A172 (cell line): ENCODE measurements at regions not wholly inside any gene's neighbourhood (a gene's known extent, or its start where the extent isn't known, plus 50 kb on each side); places are given as distances from the start of the nearest gene placed in this dataset.

ENCODE experiments used
- DNase-seq: peaks from one replicate; pipeline ENCODE4 v3.0.0-alpha.2; 2015; ENCODE audit warnings: low spot score

GRCh38 chr6:148091394-148091793, 251.2 kb upstream of the SASH1 start:
- no peak for DNase-seq

- no peak for DNase-seq
These were observed 239.2 kb upstream of the SASH1 start for GRCh38 chr6:148103436-148103835.

DNA sequence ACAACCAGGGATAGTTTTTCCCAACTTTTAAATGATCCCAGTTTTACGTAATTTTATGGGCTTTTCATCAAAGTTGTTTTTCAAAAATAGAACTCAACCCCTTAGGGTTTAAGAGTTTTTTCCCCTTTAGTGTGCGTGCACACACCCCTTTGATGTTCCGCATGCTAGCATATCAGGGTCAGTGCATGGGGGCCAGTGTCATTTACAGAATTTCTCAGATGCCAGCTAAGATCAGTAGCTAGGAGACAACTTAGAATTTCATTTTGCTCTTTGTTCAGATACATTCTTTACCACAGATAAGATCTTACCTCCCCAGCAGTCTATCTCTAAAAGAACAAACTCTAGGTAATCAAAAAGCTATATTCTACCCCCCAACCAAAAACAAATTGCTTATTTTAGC, 238.5 kb upstream of the SASH1 start:
- DNase-seq: no peak

DNA sequence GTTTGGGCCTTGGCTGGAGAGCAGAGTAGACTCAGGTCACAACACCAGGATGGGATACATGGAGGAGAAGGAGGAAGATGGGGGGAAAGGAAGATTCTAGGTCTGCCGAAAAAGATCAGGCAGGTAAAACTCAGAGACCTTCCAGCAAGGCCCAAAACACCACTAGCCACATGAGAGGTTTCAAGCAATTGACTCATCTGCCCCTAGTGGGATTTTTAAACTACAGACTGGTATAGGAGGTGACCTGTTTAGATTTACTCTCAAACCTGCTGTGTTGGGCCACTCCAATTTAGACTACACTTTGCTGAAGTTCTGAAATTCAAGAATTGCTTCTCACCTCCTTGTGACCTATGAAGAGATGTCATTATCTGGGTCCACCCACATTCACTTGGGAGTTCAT, 236.9 kb upstream of the SASH1 start:
- no peak for DNase-seq

- no peak for DNase-seq
These were observed 234.7 kb upstream of the SASH1 start for GRCh38 chr6:148107911-148108310.

DNA sequence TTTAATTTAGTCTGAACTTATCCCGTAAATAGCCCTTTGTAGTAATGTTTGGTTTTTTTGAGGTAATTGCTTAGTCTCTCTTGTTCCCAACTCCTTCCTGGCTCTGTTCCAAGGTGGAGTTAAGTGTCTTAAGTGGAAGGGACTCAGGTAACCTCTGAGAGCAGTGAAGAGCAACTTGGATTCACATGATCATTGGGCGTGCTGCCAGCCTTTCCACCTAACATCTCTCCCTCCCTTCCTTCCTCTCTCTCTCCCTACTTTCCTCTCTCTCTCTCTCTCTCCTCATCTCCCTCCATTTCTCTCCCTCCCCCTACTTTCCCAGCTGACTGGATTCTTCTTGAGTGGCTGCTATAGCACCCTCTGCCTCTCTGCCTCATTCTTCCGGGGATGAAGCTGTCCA, 232.9 kb upstream of the SASH1 start:
- DNase-seq: no peak

DNA sequence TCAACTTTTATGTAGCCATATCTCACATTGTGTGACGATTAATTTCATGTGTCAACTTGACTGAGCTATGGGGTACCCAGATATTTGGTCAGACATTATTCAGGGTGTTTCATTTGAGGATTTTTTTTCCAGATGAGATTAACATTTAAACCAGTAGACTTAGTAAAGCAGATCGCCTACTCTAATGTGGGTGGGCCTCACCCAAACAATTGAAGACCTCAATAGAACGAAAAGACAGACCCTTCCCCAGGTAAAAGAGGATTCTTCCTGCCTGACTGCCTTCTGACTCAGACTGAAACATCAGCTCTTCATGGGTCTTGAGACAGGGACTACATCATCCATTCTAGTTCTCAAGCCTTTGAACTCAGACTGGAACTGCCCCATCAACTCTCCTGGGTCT, 231.7 kb upstream of the SASH1 start:
- no peak for DNase-seq

- DNase-seq: no peak
These were observed 229.8 kb upstream of the SASH1 start for GRCh38 chr6:148112851-148113319.

GRCh38 chr6:148116001-148116400, 226.6 kb upstream of the SASH1 start:
- no peak for DNase-seq

DNA sequence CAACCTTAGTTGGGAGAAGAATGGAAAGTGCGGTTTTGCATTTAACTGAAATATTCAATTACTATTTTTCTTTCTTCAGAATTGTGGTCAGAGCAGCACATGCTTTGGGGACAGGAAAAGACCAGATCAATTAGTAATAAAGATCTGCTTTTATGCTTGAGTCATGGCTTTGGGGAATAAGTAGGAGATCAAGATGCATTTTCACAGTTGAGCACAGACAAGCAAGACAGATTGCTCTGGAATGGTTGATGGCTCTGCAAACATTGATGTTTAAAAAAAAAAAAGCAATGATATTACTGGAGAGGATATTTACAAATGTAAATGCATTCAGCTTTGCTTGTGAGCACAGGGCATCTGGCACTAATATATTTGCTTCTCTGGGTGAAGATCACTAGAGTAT, 224.4 kb upstream of the SASH1 start:
- no peak for DNase-seq

DNA sequence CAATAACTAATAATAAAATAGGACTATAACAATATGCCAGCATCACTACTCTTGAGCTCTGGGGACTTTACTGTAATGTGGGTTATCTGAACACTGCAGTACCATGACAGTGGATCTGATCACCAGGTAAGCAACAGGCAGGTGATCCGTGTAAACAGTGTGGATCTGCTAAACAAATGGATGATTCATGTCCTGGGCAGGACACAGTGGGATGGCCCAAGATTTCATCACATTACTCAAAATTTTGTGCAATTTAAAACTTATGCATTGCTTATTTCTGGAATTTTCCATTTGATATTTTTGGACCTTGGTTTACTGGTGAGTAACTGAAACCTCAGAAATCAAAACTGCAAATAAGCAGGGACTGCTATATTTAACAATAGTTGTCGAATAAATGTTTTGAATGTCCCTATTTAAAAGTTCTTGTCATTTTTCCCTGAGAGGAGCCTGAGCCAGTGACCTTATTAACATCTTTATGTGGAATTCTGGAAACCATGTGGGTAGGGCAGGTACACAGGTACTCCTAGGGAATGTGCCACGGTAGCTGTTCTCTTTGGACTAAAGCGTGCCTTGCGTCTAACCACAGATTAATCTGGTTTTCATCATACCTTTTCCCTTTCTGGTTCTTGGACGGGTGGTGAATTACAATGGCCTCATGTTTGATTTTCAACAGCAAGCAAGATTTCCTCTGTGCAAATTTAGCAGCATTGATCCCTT, 214.5 kb upstream of the SASH1 start:
- DNase-seq: no peak

DNA sequence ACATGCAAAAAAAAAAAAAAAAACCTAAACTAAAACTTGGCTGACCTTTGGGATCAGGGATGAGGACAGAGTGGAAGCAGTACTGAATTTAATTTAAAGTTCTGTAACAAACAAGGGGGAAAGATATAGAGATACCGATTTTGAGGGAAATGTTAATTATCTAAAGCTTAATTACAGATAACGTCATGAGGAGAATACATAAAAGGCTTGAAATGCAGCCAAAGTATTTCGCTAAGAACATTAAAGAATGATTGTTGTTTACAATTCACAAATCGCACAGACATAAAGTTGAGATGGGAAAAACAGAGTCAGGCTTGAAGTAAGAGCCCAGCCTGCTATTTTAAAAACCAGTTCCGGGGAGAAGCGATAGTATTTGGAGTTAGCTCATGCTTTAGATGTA, 208.0 kb upstream of the SASH1 start:
- no peak for DNase-seq

DNA sequence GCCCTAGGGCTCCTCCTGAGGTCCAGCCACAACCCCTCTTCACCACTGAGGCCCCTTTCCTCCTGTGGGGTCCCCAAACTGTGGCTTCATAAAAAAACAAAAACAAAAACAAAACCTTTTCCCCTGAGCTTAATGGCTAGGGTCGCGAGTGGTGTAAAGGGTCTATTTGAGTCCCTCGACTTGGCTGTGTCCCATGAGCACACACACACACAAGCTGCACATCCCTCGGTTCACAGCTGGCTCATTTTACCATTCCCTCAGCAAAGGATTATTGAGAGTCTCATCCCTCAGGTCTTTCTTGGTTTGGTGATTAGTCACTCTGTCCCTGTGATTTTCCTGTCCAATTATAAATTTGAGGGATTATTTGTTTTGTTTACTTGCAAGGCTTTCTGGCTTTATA, 206.1 kb upstream of the SASH1 start:
- DNase-seq: no peak

GRCh38 chr6:148137652-148138051, 205.0 kb upstream of the SASH1 start:
- no peak for DNase-seq

DNA sequence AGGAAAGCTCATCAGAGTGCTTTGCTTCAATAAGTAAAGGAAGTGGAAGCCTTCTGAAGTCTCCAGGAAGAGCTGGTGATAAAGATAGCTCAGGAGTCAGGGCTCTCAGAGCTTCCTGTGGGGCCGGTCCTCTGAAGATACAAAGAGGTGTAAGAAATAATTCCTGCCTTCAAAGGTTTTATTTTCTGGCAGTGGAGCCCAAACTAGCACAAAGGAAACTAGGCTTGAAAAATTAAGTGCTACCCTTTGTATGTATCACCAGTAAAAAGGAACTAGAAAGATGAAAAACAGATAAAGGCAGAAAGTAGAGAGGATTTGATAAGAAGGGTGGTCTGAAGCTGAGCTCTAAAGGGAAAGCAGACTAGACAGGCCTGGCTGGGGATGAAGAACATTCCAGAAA, 204.1 kb upstream of the SASH1 start:
- DNase-seq: no peak

- DNase-seq: no peak
These were observed 201.7 kb upstream of the SASH1 start for GRCh38 chr6:148140772-148141557.

DNA sequence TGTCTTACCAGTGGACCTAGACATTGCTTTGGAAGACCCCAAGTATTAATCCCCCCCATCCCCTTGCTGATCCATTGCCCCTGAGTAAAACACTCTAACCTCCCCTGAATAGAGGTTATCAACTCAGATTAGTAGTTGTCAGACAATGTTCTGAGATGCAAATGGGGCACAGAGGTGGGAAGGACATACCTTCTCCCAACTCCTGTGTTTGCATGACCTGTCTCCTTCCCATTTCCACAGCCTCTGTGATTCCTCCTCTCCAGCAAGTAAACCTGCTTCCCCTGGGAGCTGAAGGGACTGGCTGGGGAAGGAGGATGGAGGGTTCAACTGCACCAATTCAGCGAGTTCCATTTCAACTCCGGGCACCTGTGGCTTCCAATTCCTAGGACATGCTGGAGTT, 199.8 kb upstream of the SASH1 start:
- no peak for DNase-seq

DNA sequence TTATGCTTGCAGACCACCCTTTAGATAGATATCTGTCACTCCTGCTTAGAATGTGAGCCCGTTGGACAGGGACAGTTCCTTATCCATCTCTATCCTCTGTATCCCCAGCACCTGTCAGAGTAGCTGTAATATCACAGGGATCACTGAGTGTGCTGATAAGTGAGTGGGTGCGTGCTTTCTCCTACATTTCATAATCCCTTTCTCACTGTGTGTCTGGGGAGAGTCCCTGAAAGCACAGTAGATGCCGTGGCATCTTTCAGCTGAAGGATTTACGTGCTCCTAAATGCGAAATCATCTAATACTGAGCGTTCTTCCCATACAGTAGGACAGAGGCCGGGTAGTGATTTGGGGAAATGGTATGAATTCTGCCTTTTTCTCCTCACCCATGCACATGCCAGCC, 198.9 kb upstream of the SASH1 start:
- no peak for DNase-seq

GRCh38 chr6:148144917-148145521, 197.6 kb upstream of the SASH1 start:
- peak; percentile 67 for DNase-seq

DNA sequence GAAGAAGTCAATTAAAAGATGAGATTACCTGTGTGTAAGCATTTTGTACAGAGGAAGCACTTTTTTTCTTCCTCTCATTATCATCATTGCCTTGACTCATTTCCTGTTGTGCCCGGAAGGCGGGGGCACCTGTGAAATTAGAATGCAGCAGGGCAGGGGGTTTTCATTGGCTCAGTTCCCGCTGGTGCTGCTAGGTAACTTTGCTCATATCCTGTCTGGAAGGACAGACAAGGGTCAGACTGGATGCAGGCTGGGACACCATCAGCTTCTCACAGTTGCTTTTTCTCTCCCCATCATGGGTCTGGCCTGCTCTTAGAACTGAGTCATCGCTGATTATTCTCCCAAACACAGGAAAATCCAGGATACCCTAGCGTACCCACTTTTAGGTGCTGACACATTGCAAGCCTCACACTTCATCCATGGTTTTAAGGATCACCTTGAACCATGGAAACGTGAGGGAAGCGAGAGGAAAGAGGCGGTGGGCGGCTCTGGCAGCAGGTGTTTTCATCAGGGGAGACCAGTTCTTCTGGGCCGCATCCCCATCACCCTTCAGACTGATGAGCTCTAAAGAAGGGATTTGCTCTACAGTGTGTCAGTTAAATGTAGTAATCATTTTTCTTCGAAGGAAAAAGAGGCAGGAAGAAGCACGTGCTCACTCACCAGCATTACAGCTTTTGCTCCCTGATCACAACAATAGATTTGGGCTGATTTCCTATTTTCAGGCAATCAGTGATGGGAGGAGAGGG, 195.7 kb upstream of the SASH1 start:
- peak; percentile 86 for DNase-seq

GRCh38 chr6:148147463-148147830, 195.2 kb upstream of the SASH1 start:
- DNase-seq: no peak

DNA sequence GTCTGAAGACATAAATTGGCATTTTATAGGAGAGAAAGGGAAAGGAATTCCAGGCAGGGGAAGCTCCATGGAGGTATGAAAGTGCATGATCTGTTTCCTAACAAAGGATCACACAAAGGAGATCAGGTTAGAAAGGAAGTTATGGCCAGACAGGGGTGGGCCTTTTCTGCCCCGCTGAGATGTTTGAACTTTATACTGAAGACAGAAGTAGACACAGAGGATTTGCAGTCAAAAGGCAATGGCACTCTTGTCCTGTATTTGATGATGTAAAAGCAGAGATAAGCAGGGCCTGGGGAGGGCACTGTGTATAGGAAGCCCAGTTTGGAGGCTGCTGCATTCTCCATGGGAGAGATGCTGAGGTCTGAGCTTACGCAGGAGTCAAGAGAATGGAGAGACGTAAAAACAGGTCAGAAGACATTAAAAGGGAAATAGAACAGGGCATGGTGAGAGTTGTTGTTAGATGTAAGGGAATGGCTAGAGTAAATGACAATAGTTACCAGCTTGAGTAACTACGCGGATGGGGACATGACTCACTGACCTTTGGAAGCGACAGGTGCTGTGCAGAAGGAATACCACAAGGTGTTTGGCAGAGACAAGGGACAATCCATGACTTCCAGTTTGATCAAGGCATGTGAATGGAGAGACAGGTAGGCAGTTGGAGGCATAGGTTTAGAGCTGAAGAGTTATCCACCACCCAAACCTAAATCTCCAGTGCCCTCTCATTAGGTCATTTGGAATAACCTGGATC, 190.6 kb upstream of the SASH1 start:
- DNase-seq: no peak
